ENCODE measurements at regions not wholly inside any gene's neighbourhood (a gene's known extent, or its start where the extent isn't known, plus 50 kb on each side); places are given as distances from the start of the nearest gene placed in this dataset.

GRCh38 chr3:55373423-55373822 lies 113.7 kb downstream of the WNT5A start:
- TF ChIP-seq CTCF (IDR thresholded peaks at IDR 0.05; ENCODE audit: borderline replicate concordance, extremely low read depth, low read length, poor library complexity, severe bottlenecking) (no peak), EZH2 (IDR thresholded peaks at IDR 0.05; ENCODE audit: borderline replicate concordance, low read depth, low read length, severe bottlenecking) (no peak)

Measured in DND-41 (cell line).